ENCODE measurements at regions not wholly inside any gene's neighbourhood (a gene's known extent, or its start where the extent isn't known, plus 50 kb on each side); places are given as distances from the start of the nearest gene placed in this dataset.

GRCh38 chr14:104524726-104525125 is 54.8 kb upstream of the C14orf180 start:
- intact Hi-C loops (cut with DNase I; ENCODE audit: low total_unique reads): no loop called here
- H3K27ac ChIP-seq: no peak overlapping the region
- H3K4me1 ChIP-seq: no peaks in the 10 kb centered on the region
- peaks cover 6 to 31% of the 10 kb centered on the region in 2 donors for H3K9me3 ChIP-seq
- peaks cover 0 to 9% of the 10 kb centered on the region in 2 donors for H3K27me3 ChIP-seq
- no peak for DNase-seq (ENCODE audit: low spot score in 2 of 2)
- TF ChIP-seq POLR2A (IDR thresholded peaks at IDR 0.05) (no peak), POLR2AphosphoS5 (IDR thresholded peaks at IDR 0.05) (no peak)
- TF ChIP-seq, protein P1, sequence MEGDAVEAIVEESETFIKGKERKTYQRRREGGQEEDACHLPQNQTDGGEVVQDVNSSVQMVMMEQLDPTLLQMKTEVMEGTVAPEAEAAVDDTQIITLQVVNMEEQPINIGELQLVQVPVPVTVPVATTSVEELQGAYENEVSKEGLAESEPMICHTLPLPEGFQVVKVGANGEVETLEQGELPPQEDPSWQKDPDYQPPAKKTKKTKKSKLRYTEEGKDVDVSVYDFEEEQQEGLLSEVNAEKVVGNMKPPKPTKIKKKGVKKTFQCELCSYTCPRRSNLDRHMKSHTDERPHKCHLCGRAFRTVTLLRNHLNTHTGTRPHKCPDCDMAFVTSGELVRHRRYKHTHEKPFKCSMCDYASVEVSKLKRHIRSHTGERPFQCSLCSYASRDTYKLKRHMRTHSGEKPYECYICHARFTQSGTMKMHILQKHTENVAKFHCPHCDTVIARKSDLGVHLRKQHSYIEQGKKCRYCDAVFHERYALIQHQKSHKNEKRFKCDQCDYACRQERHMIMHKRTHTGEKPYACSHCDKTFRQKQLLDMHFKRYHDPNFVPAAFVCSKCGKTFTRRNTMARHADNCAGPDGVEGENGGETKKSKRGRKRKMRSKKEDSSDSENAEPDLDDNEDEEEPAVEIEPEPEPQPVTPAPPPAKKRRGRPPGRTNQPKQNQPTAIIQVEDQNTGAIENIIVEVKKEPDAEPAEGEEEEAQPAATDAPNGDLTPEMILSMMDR (IDR thresholded peaks at IDR 0.05): no peak
- H3K4me3 ChIP-seq: no peak overlapping the region
- no peaks in the 10 kb centered on the region for H3K36me3 ChIP-seq

- TF ChIP-seq POLR2A (IDR thresholded peaks at IDR 0.05) (no peak), POLR2AphosphoS5 (IDR thresholded peaks at IDR 0.05) (no peak)
- TF ChIP-seq, protein P1 (IDR thresholded peaks at IDR 0.05): no peak
- no peak for DNase-seq (ENCODE audit: low spot score in 2 of 2)
- no peak overlapping the region for H3K27ac ChIP-seq
- peaks cover 6 to 31% of the 10 kb centered on the region in 2 donors for H3K9me3 ChIP-seq
- H3K4me1 ChIP-seq: no peaks in the 10 kb centered on the region
- intact Hi-C loops (cut with DNase I; ENCODE audit: low total_unique reads): no loop called here
- H3K4me3 ChIP-seq: no peak overlapping the region
- peaks cover 0 to 9% of the 10 kb centered on the region in 2 donors for H3K27me3 ChIP-seq
- no peaks in the 10 kb centered on the region for H3K36me3 ChIP-seq
Measured at GRCh38 chr14:104526723-104527645, 52.6 kb upstream of the C14orf180 start.

GRCh38 chr14:104527857-104528459 is 51.6 kb upstream of the C14orf180 start:
- no peak overlapping the region for H3K4me3 ChIP-seq
- no peaks in the 10 kb centered on the region for H3K36me3 ChIP-seq
- H3K27ac ChIP-seq: no peak overlapping the region
- no peak for DNase-seq (ENCODE audit: low spot score in 2 of 2)
- no peaks in the 10 kb centered on the region for H3K4me1 ChIP-seq
- H3K27me3 ChIP-seq: peaks cover 0 to 9% of the 10 kb centered on the region in 2 donors
- intact Hi-C loops (cut with DNase I; ENCODE audit: low total_unique reads): no loop called here
- peaks cover 6 to 31% of the 10 kb centered on the region in 2 donors for H3K9me3 ChIP-seq
- TF ChIP-seq POLR2A (IDR thresholded peaks at IDR 0.05): no peak
- TF ChIP-seq POLR2AphosphoS5 (IDR thresholded peaks at IDR 0.05): no peak
- TF ChIP-seq, protein P1 (IDR thresholded peaks at IDR 0.05): no peak

DNA sequence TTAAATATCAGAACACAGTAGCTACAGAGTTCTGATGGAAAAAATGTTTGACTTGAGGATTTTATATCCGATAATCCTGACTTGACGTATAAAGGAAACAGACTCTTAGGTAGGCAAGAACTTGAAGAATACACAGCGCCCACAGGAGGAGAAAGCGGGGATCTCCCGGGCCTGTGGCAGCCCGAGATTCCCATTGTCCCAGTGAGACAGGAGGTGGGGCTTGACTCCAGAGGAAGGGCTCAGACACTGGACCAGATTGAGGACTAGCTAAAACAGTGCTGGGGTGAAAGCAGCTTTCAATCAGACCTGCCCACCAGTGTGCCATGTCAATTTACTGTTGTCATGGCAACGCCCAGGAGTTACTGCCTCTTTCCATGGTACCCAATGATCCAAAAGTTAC is 51.1 kb upstream of the C14orf180 start:
- H3K27ac ChIP-seq: no peak overlapping the region
- H3K4me1 ChIP-seq: no peaks in the 10 kb centered on the region
- no peaks in the 10 kb centered on the region for H3K36me3 ChIP-seq
- intact Hi-C loops (cut with DNase I; ENCODE audit: low total_unique reads): no loop called here
- H3K4me3 ChIP-seq: no peak overlapping the region
- no peak for DNase-seq (ENCODE audit: low spot score in 2 of 2)
- H3K9me3 ChIP-seq: peaks cover 6 to 31% of the 10 kb centered on the region in 2 donors
- TF ChIP-seq, protein P1 (IDR thresholded peaks at IDR 0.05): no peak
- TF ChIP-seq POLR2A (IDR thresholded peaks at IDR 0.05) (no peak), POLR2AphosphoS5 (IDR thresholded peaks at IDR 0.05) (no peak)
- peaks cover 0 to 9% of the 10 kb centered on the region in 2 donors for H3K27me3 ChIP-seq

All from breast epithelium (tissue), 4 donors.